Heart left ventricle (tissue), 13 donors: ENCODE measurements at regions not wholly inside any gene's neighbourhood (a gene's known extent, or its start where the extent isn't known, plus 50 kb on each side); places are given as distances from the start of the nearest gene placed in this dataset.

ENCODE experiments used
- POLR2A ChIP-seq, 2 donors: fragments of 450-650 bp; IDR thresholded peaks; one replicate each; pipeline ENCODE4 v1.6.1; 2017; ENCODE audit warnings: antibody characterized with exemption in 2 of 2, mild to moderate bottlenecking in 2 of 2, moderate library complexity in 2 of 2
- TF ChIP-seq, protein P1 (sequence below), 12 donors: fragments of 200-600 bp; sonication (generic) in 4 of 12; IDR thresholded peaks; one replicate each; pipeline versions ENCODE4 v1.5.0 to v1.8.0; 2018 to 2022; ENCODE audit warnings: antibody characterized with exemption in 12 of 12, mild to moderate bottlenecking in 5 of 12
- donor health status: ischemic (EF 13 %, LVEDD 7.1; RV severe dilation, severe dysfunction).
- donor health status: DM: no; HTN: yes; CAD: no.
- donor health status: DM: no; HTN: no; CAD: no.
- donor health status: ischemic (EF 25% LVEDD 6.9; RV normal size, moderate dysfunction).
- donor health status: ischemic (EF 25% LVEDD 5.7; RV mildly dilated, moderate dysfunction).
- donor health status: ischemic (EF 35%, LVEDD 5.7; RV mildly dilated, moderate dysfunction).
- donor health status: nonischemic (EF 11% LVEDD 7.7; RV severe dilation, severe dysfunction).
- donor health status: DM: yes; HTN: yes; CAD: no.
- donor health status: PGD.
- donor health status: ischemic (EF 29% LVEDD 5.4; RV normal size, mild dysfunction).
- donor health status: nonischemic (EF 23%, LVEDD 6.1; RV moderate dilation, normal function).

DNA sequence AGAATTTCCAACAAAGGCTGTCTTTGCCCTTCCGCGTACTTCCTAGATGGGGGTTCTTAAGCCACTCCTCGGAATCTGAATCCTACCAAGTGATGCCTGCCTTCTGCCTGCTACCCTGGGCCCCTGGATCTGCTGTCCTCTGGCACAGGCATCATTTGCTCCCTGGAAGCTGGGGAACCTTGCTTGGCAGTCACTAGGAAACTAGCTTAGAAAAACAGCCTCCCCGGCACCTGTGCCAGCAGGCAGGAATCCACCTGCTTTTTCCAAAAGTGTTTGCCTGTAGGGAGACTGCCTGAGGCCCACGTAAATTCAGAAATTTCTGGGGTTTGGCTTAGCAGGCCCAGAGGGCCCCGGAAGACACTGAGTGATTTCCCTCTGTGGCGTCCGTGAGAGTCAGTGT, 442.4 kb downstream of the TSHZ3 start:
- TF ChIP-seq, protein P1, sequence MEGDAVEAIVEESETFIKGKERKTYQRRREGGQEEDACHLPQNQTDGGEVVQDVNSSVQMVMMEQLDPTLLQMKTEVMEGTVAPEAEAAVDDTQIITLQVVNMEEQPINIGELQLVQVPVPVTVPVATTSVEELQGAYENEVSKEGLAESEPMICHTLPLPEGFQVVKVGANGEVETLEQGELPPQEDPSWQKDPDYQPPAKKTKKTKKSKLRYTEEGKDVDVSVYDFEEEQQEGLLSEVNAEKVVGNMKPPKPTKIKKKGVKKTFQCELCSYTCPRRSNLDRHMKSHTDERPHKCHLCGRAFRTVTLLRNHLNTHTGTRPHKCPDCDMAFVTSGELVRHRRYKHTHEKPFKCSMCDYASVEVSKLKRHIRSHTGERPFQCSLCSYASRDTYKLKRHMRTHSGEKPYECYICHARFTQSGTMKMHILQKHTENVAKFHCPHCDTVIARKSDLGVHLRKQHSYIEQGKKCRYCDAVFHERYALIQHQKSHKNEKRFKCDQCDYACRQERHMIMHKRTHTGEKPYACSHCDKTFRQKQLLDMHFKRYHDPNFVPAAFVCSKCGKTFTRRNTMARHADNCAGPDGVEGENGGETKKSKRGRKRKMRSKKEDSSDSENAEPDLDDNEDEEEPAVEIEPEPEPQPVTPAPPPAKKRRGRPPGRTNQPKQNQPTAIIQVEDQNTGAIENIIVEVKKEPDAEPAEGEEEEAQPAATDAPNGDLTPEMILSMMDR (IDR thresholded peaks at IDR 0.05) = no peak
- TF ChIP-seq POLR2A (IDR thresholded peaks at IDR 0.05) = no peak
